Astrocyte (in vitro differentiated cells and primary cell): ENCODE measurements at regions not wholly inside any gene's neighbourhood (a gene's known extent, or its start where the extent isn't known, plus 50 kb on each side); places are given as distances from the start of the nearest gene placed in this dataset.

ENCODE experiments used
- DNase-seq: peaks from one replicate; pipeline ENCODE4 v3.0.0-alpha.2; 2010; ENCODE audit warnings: low read depth
- FAIRE-seq: peaks from 2 replicates; lab custom pipeline; 2011; peaks lifted over from hg19 to GRCh38; lab: Jason Lieb, UNC
- H2AFZ ChIP-seq: 2 replicates; pipeline ENCODE4 v1.6.0; 2012; ENCODE audit warnings: low read depth, low read length, inconsistent platforms
- H3K27ac ChIP-seq: 2 replicates; pipeline ENCODE4 v1.5.1; 2011; ENCODE audit warnings: low read depth, low read length, inconsistent platforms
- H3K27me3 ChIP-seq: 2 replicates; pipeline ENCODE4 v1.6.0; 2011; ENCODE audit warnings: low read length, inconsistent platforms; ENCODE audit not compliant: insufficient read depth
- H3K36me3 ChIP-seq: 2 replicates; pipeline ENCODE4 v1.5.1; 2011; ENCODE audit warnings: low read length, inconsistent platforms; ENCODE audit not compliant: insufficient read depth
- H3K4me1 ChIP-seq: 2 replicates; pipeline ENCODE4 v1.5.1; 2011; ENCODE audit warnings: low read length, inconsistent platforms; ENCODE audit not compliant: insufficient read depth
- H3K4me2 ChIP-seq: 2 replicates; pipeline ENCODE4 v1.6.0; 2012; ENCODE audit warnings: low read length, inconsistent platforms
- H3K4me3 ChIP-seq: 2 replicates; pipeline ENCODE4 v1.5.1; 2011; ENCODE audit warnings: low read depth, mild to moderate bottlenecking, low read length, inconsistent platforms; ENCODE audit not compliant: insufficient read depth
- H3K79me2 ChIP-seq: 2 replicates; pipeline ENCODE4 v1.6.0; 2012; ENCODE audit warnings: mild to moderate bottlenecking, low read length, inconsistent platforms; ENCODE audit not compliant: insufficient read depth
- H3K9ac ChIP-seq: 2 replicates; pipeline ENCODE4 v1.6.0; 2012; ENCODE audit warnings: mild to moderate bottlenecking, low read length, inconsistent platforms
- H3K9me3 ChIP-seq: 2 replicates; pipeline ENCODE4 v1.5.1; 2012; ENCODE audit warnings: low read depth, mild to moderate bottlenecking, low read length, inconsistent platforms; ENCODE audit not compliant: insufficient read depth
- H4K20me1 ChIP-seq: 2 replicates; pipeline ENCODE4 v1.6.0; 2012; ENCODE audit warnings: low read length, inconsistent platforms; ENCODE audit not compliant: insufficient read depth
- H3K27ac Mint-ChIP-seq: one replicate; pipeline ENCODE4 v1.8.0; 2021; ENCODE audit warnings: mild to moderate bottlenecking, mixed read lengths; ENCODE audit not compliant: unreplicated experiment
- H3K27me3 Mint-ChIP-seq: one replicate; pipeline ENCODE4 v1.8.0; 2021; ENCODE audit warnings: low read depth, mixed read lengths; ENCODE audit not compliant: unreplicated experiment
- H3K36me3 Mint-ChIP-seq: one replicate; pipeline ENCODE4 v1.8.0; 2021; ENCODE audit warnings: low read depth, mixed read lengths; ENCODE audit not compliant: unreplicated experiment
- H3K4me1 Mint-ChIP-seq: one replicate; pipeline ENCODE4 v1.8.0; 2021; ENCODE audit warnings: low read depth, mixed read lengths; ENCODE audit not compliant: unreplicated experiment
- H3K4me3 Mint-ChIP-seq: one replicate; pipeline ENCODE4 v1.8.0; 2021; ENCODE audit warnings: mild to moderate bottlenecking, moderate library complexity, mixed read lengths; ENCODE audit not compliant: unreplicated experiment
- H3K9me3 Mint-ChIP-seq: one replicate; pipeline ENCODE4 v1.8.0; 2021; ENCODE audit warnings: mild to moderate bottlenecking, mixed read lengths; ENCODE audit not compliant: unreplicated experiment
- CTCF ChIP-seq: IDR thresholded peaks from 2 replicates; pipeline ENCODE4 v1.5.1; 2011; ENCODE audit warnings: low read depth, mild to moderate bottlenecking, inconsistent platforms, low read length, moderate library complexity; ENCODE audit not compliant: insufficient read depth
- EZH2 ChIP-seq: IDR thresholded peaks from 2 replicates; pipeline ENCODE4 v1.6.1; 2012; ENCODE audit warnings: mild to moderate bottlenecking, low read length, inconsistent platforms; ENCODE audit not compliant: insufficient read depth

- H3K9ac ChIP-seq = no peak overlapping the region
- DNase-seq (peak; percentile 27), FAIRE-seq (no peak)
- Mint-ChIP-seq H3K9me3 (peaks cover 2% of the 10 kb centered on the region), H3K4me3 (no peak overlapping the region), H3K4me1 (peaks cover 7% of the 10 kb centered on the region), H3K36me3 (no peaks in the 10 kb centered on the region), H3K27me3 (no peaks in the 10 kb centered on the region), H3K27ac (no peak overlapping the region)
- no peak overlapping the region for H3K4me3 ChIP-seq
- no peak for TF ChIP-seq EZH2
- peak; percentile 18 for TF ChIP-seq CTCF
- no peaks in the 10 kb centered on the region for H3K27me3 ChIP-seq
- no peaks in the 10 kb centered on the region for H3K36me3 ChIP-seq
- no peak overlapping the region for H2AFZ ChIP-seq
- no peak overlapping the region for H3K27ac ChIP-seq
- no peaks in the 10 kb centered on the region for H3K79me2 ChIP-seq
- H3K4me2 ChIP-seq = no peak overlapping the region
- H3K9me3 ChIP-seq = no peaks in the 10 kb centered on the region
- peaks cover 8% of the 10 kb centered on the region for H3K4me1 ChIP-seq
- no peaks in the 10 kb centered on the region for H4K20me1 ChIP-seq
Observed at GRCh38 chr3:16723978-16724377, 118.8 kb upstream of the DAZL start.

DNA sequence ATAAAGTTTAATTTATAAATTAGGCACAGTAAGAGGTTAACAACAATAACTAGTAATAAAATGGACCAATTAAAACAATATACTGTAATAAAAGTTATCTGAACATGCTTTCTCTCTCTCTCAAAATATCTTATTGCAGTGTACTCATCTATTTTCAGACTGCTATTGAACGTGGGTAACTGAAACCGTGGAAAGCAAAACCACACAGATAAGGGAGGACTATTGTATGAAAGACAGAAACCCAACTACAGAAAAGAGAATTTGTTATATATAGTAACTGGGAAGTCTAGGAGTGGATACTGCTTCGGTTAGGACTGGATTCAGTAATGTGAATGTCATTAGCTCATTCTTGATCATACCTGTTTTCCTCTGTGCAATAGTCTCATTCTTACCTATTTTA, 119.3 kb upstream of the DAZL start:
- no peak for FAIRE-seq

More for the DNA sequence above, 119.3 kb upstream of the DAZL start:
- no peaks in the 10 kb centered on the region for H3K27me3 ChIP-seq
- H3K36me3 ChIP-seq = no peaks in the 10 kb centered on the region
- Mint-ChIP-seq H3K36me3 (no peaks in the 10 kb centered on the region), H3K27ac (no peak overlapping the region), H3K27me3 (no peaks in the 10 kb centered on the region), H3K9me3 (peaks cover 2% of the 10 kb centered on the region), H3K4me3 (no peak overlapping the region), H3K4me1 (peaks cover 11% of the 10 kb centered on the region)
- no peak overlapping the region for H3K4me2 ChIP-seq
- H2AFZ ChIP-seq = no peak overlapping the region
- H3K4me1 ChIP-seq = peaks cover 13% of the 10 kb centered on the region
- TF ChIP-seq EZH2 (no peak), CTCF (no peak)
- H3K79me2 ChIP-seq = no peaks in the 10 kb centered on the region
- no peak overlapping the region for H3K27ac ChIP-seq
- no peaks in the 10 kb centered on the region for H3K9me3 ChIP-seq
- no peak overlapping the region for H3K9ac ChIP-seq
- H4K20me1 ChIP-seq = no peaks in the 10 kb centered on the region
- DNase-seq = peak; percentile 32
- H3K4me3 ChIP-seq = no peak overlapping the region
